Left kidney (tissue), 1 donor: ENCODE measurements at regions not wholly inside any gene's neighbourhood (a gene's known extent, or its start where the extent isn't known, plus 50 kb on each side); places are given as distances from the start of the nearest gene placed in this dataset.
"Not testable (repeated sequence)": the region's sequence is repeated elsewhere in the genome, so short reads cannot be mapped to it uniquely, and the experiment has no call there.

ENCODE experiments used
- DNase-seq: peaks from one replicate; pipeline ENCODE4 v3.0.0-alpha.2; 2013

GRCh38 chr16:65621640-65622039 is 499.8 kb upstream of the CDH11 start:
- DNase-seq: no peak

GRCh38 chr16:65619606-65620005 is 497.7 kb upstream of the CDH11 start:
- no peak for DNase-seq

GRCh38 chr16:65618931-65619330 is 497.1 kb upstream of the CDH11 start:
- no peak for DNase-seq

GRCh38 chr16:65618333-65618732 is 496.5 kb upstream of the CDH11 start:
- no peak for DNase-seq

GRCh38 chr16:65617421-65617820 is 495.6 kb upstream of the CDH11 start:
- no peak for DNase-seq

GRCh38 chr16:65608455-65608854 is 486.6 kb upstream of the CDH11 start:
- DNase-seq: no peak

GRCh38 chr16:65604771-65605170 is 482.9 kb upstream of the CDH11 start:
- DNase-seq: no peak

- DNase-seq: no peak
Measured at GRCh38 chr16:65601781-65602180, 479.9 kb upstream of the CDH11 start.

- DNase-seq: no peak
Measured at GRCh38 chr16:65600629-65601028, 478.8 kb upstream of the CDH11 start.

GRCh38 chr16:65600046-65600445 is 478.2 kb upstream of the CDH11 start:
- no peak for DNase-seq

- no peak for DNase-seq
Measured at GRCh38 chr16:65598621-65599020, 476.8 kb upstream of the CDH11 start.

GRCh38 chr16:65583498-65583897 is 461.6 kb upstream of the CDH11 start:
- DNase-seq: no peak

GRCh38 chr16:65579050-65579449 is 457.2 kb upstream of the CDH11 start:
- no peak for DNase-seq

- no peak for DNase-seq
Measured at GRCh38 chr16:65576631-65577030, 454.8 kb upstream of the CDH11 start.

- DNase-seq: no peak
Measured at GRCh38 chr16:65576139-65576538, 454.3 kb upstream of the CDH11 start.

- DNase-seq: no peak
Measured at GRCh38 chr16:65574326-65574966, 452.6 kb upstream of the CDH11 start.

- no peak for DNase-seq
Measured at GRCh38 chr16:65572156-65572555, 450.3 kb upstream of the CDH11 start.

GRCh38 chr16:65570261-65570660 is 448.4 kb upstream of the CDH11 start:
- DNase-seq: no peak

- DNase-seq: no peak
Measured at GRCh38 chr16:65559846-65560245, 438.0 kb upstream of the CDH11 start.

- DNase-seq: not testable (repeated sequence)
Measured at GRCh38 chr16:65549689-65550088, 427.8 kb upstream of the CDH11 start.

GRCh38 chr16:65548470-65548869 is 426.6 kb upstream of the CDH11 start:
- no peak for DNase-seq

GRCh38 chr16:65547772-65548446 is 426.0 kb upstream of the CDH11 start:
- DNase-seq: no peak

GRCh38 chr16:65546353-65546791 is 424.5 kb upstream of the CDH11 start:
- DNase-seq: peak; percentile 33

GRCh38 chr16:65545413-65545956 is 423.6 kb upstream of the CDH11 start:
- no peak for DNase-seq
